ENCODE measurements at regions not wholly inside any gene's neighbourhood (a gene's known extent, or its start where the extent isn't known, plus 50 kb on each side); places are given as distances from the start of the nearest gene placed in this dataset.

- TF ChIP-seq POLR2A (IDR thresholded peaks at IDR 0.05; ENCODE audit: insufficient read depth in 1 of 2, low read depth in 2 of 2, low read length in 2 of 2) (no peak), MAZ (IDR thresholded peaks at IDR 0.05; ENCODE audit: borderline replicate concordance, low read depth, low read length) (no peak), MAZ (CRISPR knock-in tag; IDR thresholded peaks at IDR 0.05; ENCODE audit: low read depth) (no peak), FOXA1 (IDR thresholded peaks at IDR 0.05) (no peak), FOXA1 (CRISPR knock-in tag; IDR thresholded peaks at IDR 0.05) (no peak), MXI1 (IDR thresholded peaks at IDR 0.05; ENCODE audit: borderline replicate concordance, low read depth, low read length) (no peak), PRDM4 (CRISPR knock-in tag; IDR thresholded peaks at IDR 0.05; ENCODE audit: borderline replicate concordance) (no peak), CBFB (CRISPR knock-in tag; IDR thresholded peaks at IDR 0.05) (no peak), ZNF318 (CRISPR knock-in tag; IDR thresholded peaks at IDR 0.05) (no peak)
Observed at GRCh38 chr16:73347500-73348375, 299.8 kb upstream of the ZFHX3 start.

Data from HepG2 (cell line).